PC-3 (cell line): ENCODE measurements at regions not wholly inside any gene's neighbourhood (a gene's known extent, or its start where the extent isn't known, plus 50 kb on each side); places are given as distances from the start of the nearest gene placed in this dataset.

Source experiments
- EZH2 ChIP-seq: fragments of 300-600 bp; sonication (generic); IDR thresholded peaks from one replicate; pipeline ENCODE4 v1.6.1; 2017; ENCODE audit warnings: antibody characterized with exemption, mild to moderate bottlenecking, low read length; ENCODE audit not compliant: unreplicated experiment
- EZH2phosphoT487 ChIP-seq: fragments of 300-600 bp; sonication (generic); IDR thresholded peaks from 2 replicates; pipeline ENCODE4 v1.6.1; 2018; ENCODE audit warnings: mild to moderate bottlenecking, antibody characterized with exemption, low read length, borderline replicate concordance

GRCh38 chr14:87312169-87312893 is 680.7 kb downstream of the GALC start:
- TF ChIP-seq EZH2phosphoT487 (no peak), EZH2 (no peak)
